Neuronal stem cell (in vitro differentiated cells): ENCODE measurements at regions not wholly inside any gene's neighbourhood (a gene's known extent, or its start where the extent isn't known, plus 50 kb on each side); places are given as distances from the start of the nearest gene placed in this dataset.
A peak's percentile ranks its signal among the peaks of the same experiment; 100 is the strongest.

Experiments
- DNase-seq: peaks from one replicate; pipeline ENCODE4 v3.0.0-alpha.2; 2013; ENCODE audit warnings: low spot score
- H2AFZ ChIP-seq: one replicate; pipeline ENCODE4 v1.6.1; 2013; ENCODE audit warnings: mild to moderate bottlenecking, low read length, inconsistent platforms
- H2AK5ac ChIP-seq: 2 replicates; pipeline ENCODE4 v1.6.1; 2013; ENCODE audit warnings: low read depth, mild to moderate bottlenecking, inconsistent platforms, low read length, moderate library complexity, mixed read lengths
- H2BK120ac ChIP-seq: 2 replicates; pipeline ENCODE4 v1.6.1; 2013; ENCODE audit warnings: low read depth, mild to moderate bottlenecking, inconsistent platforms, low read length, moderate library complexity, mixed read lengths
- H2BK12ac ChIP-seq: one replicate; pipeline ENCODE4 v1.6.1; 2013; ENCODE audit warnings: low read length, inconsistent platforms
- H2BK15ac ChIP-seq: 2 replicates; pipeline ENCODE4 v1.6.1; 2013; ENCODE audit warnings: mild to moderate bottlenecking, low read length, inconsistent platforms, mixed read lengths
- H2BK5ac ChIP-seq: one replicate; pipeline ENCODE4 v1.6.1; 2013; ENCODE audit warnings: inconsistent platforms, mild to moderate bottlenecking, low read length, moderate library complexity
- H3K14ac ChIP-seq: one replicate; pipeline ENCODE4 v1.6.1; 2013; ENCODE audit warnings: low read length, inconsistent platforms
- H3K18ac ChIP-seq: 2 replicates; pipeline ENCODE4 v1.6.1; 2013; ENCODE audit warnings: low read length, inconsistent platforms
- H3K23ac ChIP-seq: 2 replicates; pipeline ENCODE4 v1.6.1; 2013; ENCODE audit warnings: low read depth, mild to moderate bottlenecking, mixed read lengths, low read length, inconsistent platforms; ENCODE audit not compliant: poor library complexity
- H3K27ac ChIP-seq: replicated peaks from 3 replicates; pipeline ENCODE4 v1.5.1; 2013; ENCODE audit warnings: low read length, inconsistent platforms
- H3K27me3 ChIP-seq, 3 experiments: 2 replicates each; pipeline ENCODE4 v1.6.1; 2013; ENCODE audit warnings: low read length in 3 of 3, mild to moderate bottlenecking in 2 of 3, inconsistent platforms in 1 of 3, low read depth in 1 of 3, mixed read lengths in 1 of 3, moderate library complexity in 1 of 3; ENCODE audit not compliant: control insufficient read depth in 3 of 3, insufficient read depth in 3 of 3
- H3K36me3 ChIP-seq, 2 donors: replicated peaks in 1 of 2; 2 replicates each; pipeline ENCODE4 v1.6.1; 2013; ENCODE audit warnings: low read length in 2 of 2; ENCODE audit not compliant: control insufficient read depth in 2 of 2, insufficient read depth in 2 of 2
- H3K4ac ChIP-seq: 2 replicates; pipeline ENCODE4 v1.6.1; 2013; ENCODE audit warnings: inconsistent platforms, mild to moderate bottlenecking, low read length, moderate library complexity
- H3K4me1 ChIP-seq, 2 donors: 1 replicate in 1 of 2; 2 replicates in 1 of 2; pipeline ENCODE4 v1.6.1; 2013; ENCODE audit warnings: low read length in 2 of 2, low read depth in 1 of 2; ENCODE audit not compliant: control insufficient read depth in 2 of 2, insufficient read depth in 1 of 2
- H3K4me2 ChIP-seq: one replicate; pipeline ENCODE4 v1.6.1; 2013; ENCODE audit warnings: mild to moderate bottlenecking, low read length, inconsistent platforms; ENCODE audit not compliant: insufficient read depth, poor library complexity, severe bottlenecking
- H3K4me3 ChIP-seq, 2 donors: 2 replicates each; pipeline ENCODE4 v1.5.1; 2013; ENCODE audit warnings: low read length in 2 of 2, mild to moderate bottlenecking in 2 of 2, inconsistent platforms in 1 of 2, moderate library complexity in 1 of 2
- H3K79me1 ChIP-seq: one replicate; pipeline ENCODE4 v1.6.1; 2013; ENCODE audit warnings: low read depth, mild to moderate bottlenecking, inconsistent platforms, low read length, moderate library complexity
- H3K9ac ChIP-seq: one replicate; pipeline ENCODE4 v1.6.1; 2013; ENCODE audit warnings: mild to moderate bottlenecking, low read depth, low read length, inconsistent platforms; ENCODE audit not compliant: poor library complexity
- H3K9me3 ChIP-seq, 2 donors: replicated peaks in 1 of 2; 2 replicates each; pipeline versions ENCODE3 to v1.6.1; 2013; ENCODE audit warnings: low read length in 2 of 2, mild to moderate bottlenecking in 2 of 2, inconsistent platforms in 1 of 2, low read depth in 1 of 2, mixed read lengths in 1 of 2, moderate library complexity in 1 of 2; ENCODE audit not compliant: control insufficient read depth in 2 of 2, insufficient read depth in 1 of 2
- H4K8ac ChIP-seq: one replicate; pipeline ENCODE4 v1.6.1; 2013; ENCODE audit warnings: low read depth, mild to moderate bottlenecking, inconsistent platforms, low read length, moderate library complexity
- H4K91ac ChIP-seq: one replicate; pipeline ENCODE4 v1.6.1; 2013; ENCODE audit warnings: low read length, low read depth, mild to moderate bottlenecking, inconsistent platforms; ENCODE audit not compliant: poor library complexity
- WGBS, 2 donors: extraction: QIAGEN DNeasy Blood & Tissue Kit; methylation state at CpG; one replicate each; pipeline ENCODE4 v1.1.7; 2013; ENCODE audit warnings: missing lambda C conversion rate in 2 of 2, mixed read lengths in 1 of 2; ENCODE audit not compliant: insufficient read length in 2 of 2, insufficient replicate concordance in 1 of 2; ENCODE audit errors: extremely low coverage in 2 of 2; 5-methylcytosine and 5-hydroxymethylcytosine counted together

GRCh38 chr15:100705841-100706240, 103.5 kb downstream of the ASB7 start:
- Histone ChIP-seq H3K14ac (no peak overlapping the region), H2BK15ac (no peak overlapping the region), H3K9ac (no peak overlapping the region), H3K18ac (no peak overlapping the region), H3K4ac (no peak overlapping the region), H2BK120ac (no peak overlapping the region), H4K8ac (no peak overlapping the region), H3K27ac (no peak overlapping the region), H4K91ac (no peak overlapping the region), H3K4me2 (no peak overlapping the region), H3K23ac (no peak overlapping the region), H3K79me1 (peaks cover 5% of the 10 kb centered on the region), H2BK12ac (no peak overlapping the region), H2AK5ac (no peak overlapping the region), H3K9me3 (peaks cover 0 to 2% of the 10 kb centered on the region in 2 donors), H3K4me3 (no peak overlapping the region), H3K4me1 (no peaks in the 10 kb centered on the region), H2AFZ (no peak overlapping the region), H3K36me3 (no peaks in the 10 kb centered on the region), H3K27me3 (no peaks in the 10 kb centered on the region), H2BK5ac (peak overlapping the region; percentile 48)
- no peak for DNase-seq
- no CpG with 5 or more reads among the region's 11 CpGs for WGBS, 2 donors

- Histone ChIP-seq H3K9ac (no peak overlapping the region), H3K4ac (no peak overlapping the region), H3K4me1 (no peaks in the 10 kb centered on the region), H2AK5ac (no peak overlapping the region), H4K8ac (no peak overlapping the region), H2BK5ac (no peak overlapping the region), H2AFZ (no peak overlapping the region), H3K18ac (no peak overlapping the region), H2BK15ac (no peak overlapping the region), H2BK12ac (no peak overlapping the region), H2BK120ac (no peak overlapping the region), H3K4me3 (no peak overlapping the region), H4K91ac (no peak overlapping the region), H3K36me3 (no peaks in the 10 kb centered on the region), H3K4me2 (no peak overlapping the region), H3K9me3 (peaks cover 0 to 2% of the 10 kb centered on the region in 2 donors), H3K27ac (no peak overlapping the region), H3K23ac (no peak overlapping the region), H3K79me1 (peaks cover 5% of the 10 kb centered on the region), H3K14ac (no peak overlapping the region), H3K27me3 (no peaks in the 10 kb centered on the region)
- DNase-seq: no peak
- WGBS, 2 donors: no CpG with 5 or more reads among the region's 4 CpGs
These were observed 104.8 kb downstream of the ASB7 start for GRCh38 chr15:100707229-100707628.

GRCh38 chr15:100708916-100709315, 106.5 kb downstream of the ASB7 start:
- Histone ChIP-seq H3K27ac (no peak overlapping the region), H3K4me2 (no peak overlapping the region), H3K14ac (no peak overlapping the region), H3K4me3 (no peak overlapping the region), H3K4ac (no peak overlapping the region), H2BK5ac (no peak overlapping the region), H3K9ac (no peak overlapping the region), H3K23ac (no peak overlapping the region), H3K27me3 (no peaks in the 10 kb centered on the region), H2BK15ac (no peak overlapping the region), H3K4me1 (no peaks in the 10 kb centered on the region), H2BK120ac (no peak overlapping the region), H2BK12ac (no peak overlapping the region), H2AK5ac (no peak overlapping the region), H3K79me1 (peaks cover 5% of the 10 kb centered on the region), H3K36me3 (no peaks in the 10 kb centered on the region), H4K8ac (no peak overlapping the region), H3K9me3 (peaks cover 0 to 2% of the 10 kb centered on the region in 2 donors), H2AFZ (no peak overlapping the region), H4K91ac (no peak overlapping the region), H3K18ac (no peak overlapping the region)
- no peak for DNase-seq
- WGBS, 2 donors: no CpG with 5 or more reads among the region's 3 CpGs

- H2BK12ac ChIP-seq: no peak overlapping the region
- peak overlapping the region; percentile 68 for H3K23ac ChIP-seq
- no peak overlapping the region for H3K4me3 ChIP-seq
- H3K4ac ChIP-seq: no peak overlapping the region
- H3K27me3 ChIP-seq: no peaks in the 10 kb centered on the region
- no peak overlapping the region for H3K27ac ChIP-seq
- no peak overlapping the region for H4K8ac ChIP-seq
- no peak for DNase-seq
- H3K4me1 ChIP-seq: no peaks in the 10 kb centered on the region
- H4K91ac ChIP-seq: no peak overlapping the region
- H3K36me3 ChIP-seq: no peaks in the 10 kb centered on the region
- no peak overlapping the region for H3K14ac ChIP-seq
- H3K18ac ChIP-seq: no peak overlapping the region
- H2AK5ac ChIP-seq: no peak overlapping the region
- H2BK120ac ChIP-seq: no peak overlapping the region
- peaks cover 0 to 2% of the 10 kb centered on the region in 2 donors for H3K9me3 ChIP-seq
- peaks cover 5% of the 10 kb centered on the region for H3K79me1 ChIP-seq
- no peak overlapping the region for H2BK15ac ChIP-seq
- no peak overlapping the region for H2BK5ac ChIP-seq
- 100% methylated on average over 1 of the region's 2 CpGs; no CpG with 5 or more reads in 1 of the 2 donors for WGBS, 2 donors
- H3K9ac ChIP-seq: no peak overlapping the region
- no peak overlapping the region for H2AFZ ChIP-seq
- no peak overlapping the region for H3K4me2 ChIP-seq
These were observed 107.8 kb downstream of the ASB7 start for GRCh38 chr15:100710222-100710621.
